ENCODE measurements at regions not wholly inside any gene's neighbourhood (a gene's known extent, or its start where the extent isn't known, plus 50 kb on each side); places are given as distances from the start of the nearest gene placed in this dataset.

GRCh38 chr5:165258197-165258771 is 1752.9 kb downstream of the MAT2B start:
- Histone ChIP-seq H3K4me2 (ENCODE audit: low read length) (no peak overlapping the region), H3K9me3 (ENCODE audit: low read length) (no peaks in the 10 kb centered on the region), H3K4me3 (ENCODE audit: low read depth, low read length, poor library complexity, severe bottlenecking) (no peak overlapping the region), H2AFZ (ENCODE audit: low read length) (no peak overlapping the region), H3K36me3 (ENCODE audit: insufficient read depth, low read length) (no peaks in the 10 kb centered on the region), H3K4me1 (ENCODE audit: insufficient read depth, low read length, poor library complexity, severe bottlenecking) (no peaks in the 10 kb centered on the region), H3K79me2 (ENCODE audit: insufficient read depth, low read depth, low read length) (no peaks in the 10 kb centered on the region), H4K20me1 (ENCODE audit: insufficient read depth, low read length) (no peaks in the 10 kb centered on the region), H3K27ac (ENCODE audit: low read depth, low read length, poor library complexity, severe bottlenecking) (no peak overlapping the region), H3K9me2 (ENCODE audit: insufficient read depth, low read length) (no peaks in the 10 kb centered on the region)
- DNase-seq (ENCODE audit: low spot score): no peak
- ChIA-PET CTCF (ENCODE audit: unreplicated experiment) (no interaction called here), POLR2A (interaction anchor here (0.6 kb wide), 1 partner anchor 67 kb away, joined by 4 read pairs; no protein-coding TSS in a partner anchor)
- intact Hi-C loops (cut with micrococcal nuclease; ENCODE audit: unreplicated experiment): no loop called here
- no TSS peak for BruUV-seq (replicated peaks)
- TF ChIP-seq, protein P1, sequence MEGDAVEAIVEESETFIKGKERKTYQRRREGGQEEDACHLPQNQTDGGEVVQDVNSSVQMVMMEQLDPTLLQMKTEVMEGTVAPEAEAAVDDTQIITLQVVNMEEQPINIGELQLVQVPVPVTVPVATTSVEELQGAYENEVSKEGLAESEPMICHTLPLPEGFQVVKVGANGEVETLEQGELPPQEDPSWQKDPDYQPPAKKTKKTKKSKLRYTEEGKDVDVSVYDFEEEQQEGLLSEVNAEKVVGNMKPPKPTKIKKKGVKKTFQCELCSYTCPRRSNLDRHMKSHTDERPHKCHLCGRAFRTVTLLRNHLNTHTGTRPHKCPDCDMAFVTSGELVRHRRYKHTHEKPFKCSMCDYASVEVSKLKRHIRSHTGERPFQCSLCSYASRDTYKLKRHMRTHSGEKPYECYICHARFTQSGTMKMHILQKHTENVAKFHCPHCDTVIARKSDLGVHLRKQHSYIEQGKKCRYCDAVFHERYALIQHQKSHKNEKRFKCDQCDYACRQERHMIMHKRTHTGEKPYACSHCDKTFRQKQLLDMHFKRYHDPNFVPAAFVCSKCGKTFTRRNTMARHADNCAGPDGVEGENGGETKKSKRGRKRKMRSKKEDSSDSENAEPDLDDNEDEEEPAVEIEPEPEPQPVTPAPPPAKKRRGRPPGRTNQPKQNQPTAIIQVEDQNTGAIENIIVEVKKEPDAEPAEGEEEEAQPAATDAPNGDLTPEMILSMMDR (conservative IDR thresholded peaks at IDR 0.05; ENCODE audit: low read length): no peak
- TF ChIP-seq EZH2phosphoT487 (IDR thresholded peaks at IDR 0.05; ENCODE audit: borderline replicate concordance, low read depth, low read length): no peak

- TF ChIP-seq EZH2phosphoT487 (IDR thresholded peaks at IDR 0.05; ENCODE audit: borderline replicate concordance, low read depth, low read length): no peak
- TF ChIP-seq, protein P1 (conservative IDR thresholded peaks at IDR 0.05; ENCODE audit: low read length): no peak
- H3K27ac ChIP-seq (ENCODE audit: low read depth, low read length, poor library complexity, severe bottlenecking): no peak overlapping the region
- CTCF ChIA-PET (ENCODE audit: unreplicated experiment): no interaction called here
- H3K36me3 ChIP-seq (ENCODE audit: insufficient read depth, low read length): no peaks in the 10 kb centered on the region
- DNase-seq (ENCODE audit: low spot score): no peak
- no peaks in the 10 kb centered on the region for H3K9me2 ChIP-seq (ENCODE audit: insufficient read depth, low read length)
- H3K4me3 ChIP-seq (ENCODE audit: low read depth, low read length, poor library complexity, severe bottlenecking): no peak overlapping the region
- H3K4me2 ChIP-seq (ENCODE audit: low read length): no peak overlapping the region
- H3K79me2 ChIP-seq (ENCODE audit: insufficient read depth, low read depth, low read length): no peaks in the 10 kb centered on the region
- intact Hi-C loops (cut with micrococcal nuclease; ENCODE audit: unreplicated experiment): no loop called here
- BruUV-seq (replicated peaks): no TSS peak
- no peaks in the 10 kb centered on the region for H3K9me3 ChIP-seq (ENCODE audit: low read length)
- H4K20me1 ChIP-seq (ENCODE audit: insufficient read depth, low read length): no peaks in the 10 kb centered on the region
- POLR2A ChIA-PET: no interaction called here
- no peak overlapping the region for H2AFZ ChIP-seq (ENCODE audit: low read length)
- H3K4me1 ChIP-seq (ENCODE audit: insufficient read depth, low read length, poor library complexity, severe bottlenecking): no peaks in the 10 kb centered on the region
These were observed 1755.0 kb downstream of the MAT2B start for GRCh38 chr5:165260426-165260825.

- Histone ChIP-seq H3K4me3 (ENCODE audit: low read depth, low read length, poor library complexity, severe bottlenecking) (no peak overlapping the region), H3K9me2 (ENCODE audit: insufficient read depth, low read length) (no peaks in the 10 kb centered on the region), H3K9me3 (ENCODE audit: low read length) (no peaks in the 10 kb centered on the region), H3K4me2 (ENCODE audit: low read length) (no peak overlapping the region), H3K79me2 (ENCODE audit: insufficient read depth, low read depth, low read length) (no peaks in the 10 kb centered on the region), H3K4me1 (ENCODE audit: insufficient read depth, low read length, poor library complexity, severe bottlenecking) (no peaks in the 10 kb centered on the region), H3K36me3 (ENCODE audit: insufficient read depth, low read length) (no peaks in the 10 kb centered on the region), H2AFZ (ENCODE audit: low read length) (no peak overlapping the region), H3K27ac (ENCODE audit: low read depth, low read length, poor library complexity, severe bottlenecking) (no peak overlapping the region), H4K20me1 (ENCODE audit: insufficient read depth, low read length) (no peaks in the 10 kb centered on the region)
- ChIA-PET POLR2A (interaction anchor here (0.7 kb wide), 3 partner anchors 304 to 1309 kb away, joined by 3 to 5 read pairs (median 3); no protein-coding TSS in a partner anchor), CTCF (ENCODE audit: unreplicated experiment) (no interaction called here)
- no TSS peak for BruUV-seq (replicated peaks)
- intact Hi-C loops (cut with micrococcal nuclease; ENCODE audit: unreplicated experiment): no loop called here
- no peak for DNase-seq (ENCODE audit: low spot score)
- no peak for TF ChIP-seq EZH2phosphoT487 (IDR thresholded peaks at IDR 0.05; ENCODE audit: borderline replicate concordance, low read depth, low read length)
- TF ChIP-seq, protein P1 (conservative IDR thresholded peaks at IDR 0.05; ENCODE audit: low read length): no peak
These were observed 1758.1 kb downstream of the MAT2B start for GRCh38 chr5:165263536-165263935.
